HG03469 (cell line): ENCODE measurements at regions not wholly inside any gene's neighbourhood (a gene's known extent, or its start where the extent isn't known, plus 50 kb on each side); places are given as distances from the start of the nearest gene placed in this dataset.
"Not testable (repeated sequence)": the region's sequence is repeated elsewhere in the genome, so short reads cannot be mapped to it uniquely, and the experiment has no call there.

Source experiments
- ATAC-seq: cut with Tn5 transposase; IDR thresholded peaks from one replicate; pipeline ENCODE4 v1.9.1; 2021; ENCODE audit warnings: mild to moderate bottlenecking, moderate library complexity, moderate number of reproducible peaks; ENCODE audit not compliant: unreplicated experiment

DNA sequence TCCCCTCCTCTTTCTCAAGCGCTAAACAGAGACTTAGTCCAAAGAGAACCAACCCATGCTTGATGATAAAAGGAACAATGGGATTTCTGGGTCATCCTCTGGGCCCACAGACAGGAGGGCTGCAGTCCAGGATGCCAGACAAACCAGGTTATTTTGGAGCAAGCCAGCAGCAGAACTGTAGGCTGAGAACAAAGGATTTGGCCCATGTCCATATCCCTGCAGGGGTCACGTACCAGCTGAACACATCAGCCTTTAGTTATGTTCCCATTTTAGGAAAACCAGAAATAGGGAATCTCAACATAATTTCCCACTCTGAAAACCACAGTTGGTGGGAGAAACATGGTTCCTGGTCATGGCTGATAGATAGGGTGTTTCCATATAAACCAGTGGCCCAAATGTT, 533.6 kb upstream of the CADM1 start:
- ATAC-seq: no peak

GRCh38 chr11:116035977-116036376, 531.8 kb upstream of the CADM1 start:
- no peak for ATAC-seq

- no peak for ATAC-seq
Observed at GRCh38 chr11:116033931-116034553, 529.8 kb upstream of the CADM1 start.

DNA sequence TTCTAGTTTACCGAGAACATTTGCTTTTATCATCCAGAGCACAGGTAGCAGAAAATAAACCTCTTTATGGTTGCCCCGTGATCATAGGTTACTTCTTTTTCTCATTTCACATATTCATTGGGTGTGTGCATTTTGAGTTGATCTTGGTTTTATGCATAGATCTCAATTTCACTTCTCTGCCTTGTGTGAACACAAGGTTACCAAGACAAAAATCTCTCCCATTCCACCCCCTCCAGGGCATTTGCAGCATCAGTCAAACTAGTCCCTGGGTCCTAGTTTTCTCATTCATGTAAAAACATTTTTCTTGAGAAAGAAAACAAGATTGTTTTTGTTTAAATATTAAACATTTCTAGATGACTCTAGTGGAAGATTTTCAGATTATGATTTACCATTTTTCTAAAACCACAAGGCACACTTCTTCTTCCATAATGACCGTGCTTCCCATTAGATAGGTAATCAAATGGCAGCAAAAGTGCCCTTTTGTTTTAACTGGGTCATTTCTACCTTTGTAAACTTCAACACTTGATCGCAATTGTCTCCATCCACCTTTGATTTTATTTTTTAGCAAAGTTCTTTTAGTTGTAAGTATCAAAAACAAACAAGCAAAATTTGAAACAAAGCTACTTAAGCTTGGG, 526.6 kb upstream of the CADM1 start:
- ATAC-seq: no peak

DNA sequence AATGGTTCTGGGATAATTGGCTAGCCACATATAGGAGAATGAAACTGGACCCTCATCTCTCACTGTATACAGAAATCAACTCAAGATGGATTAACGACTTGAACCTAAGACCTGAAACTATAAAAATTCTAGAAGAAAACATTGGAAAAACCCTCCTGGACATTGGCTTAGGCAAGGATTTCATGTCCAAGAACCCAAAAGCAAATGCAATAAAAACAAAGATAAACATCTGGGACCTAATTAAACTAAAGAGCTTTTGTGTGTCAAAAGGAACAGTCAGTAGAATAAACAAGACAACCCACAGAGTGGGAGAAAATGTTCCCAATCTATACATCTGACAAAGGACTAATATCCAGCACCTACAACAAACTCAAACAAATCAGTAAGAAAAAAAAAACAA, 524.3 kb upstream of the CADM1 start:
- ATAC-seq: not testable (repeated sequence)

DNA sequence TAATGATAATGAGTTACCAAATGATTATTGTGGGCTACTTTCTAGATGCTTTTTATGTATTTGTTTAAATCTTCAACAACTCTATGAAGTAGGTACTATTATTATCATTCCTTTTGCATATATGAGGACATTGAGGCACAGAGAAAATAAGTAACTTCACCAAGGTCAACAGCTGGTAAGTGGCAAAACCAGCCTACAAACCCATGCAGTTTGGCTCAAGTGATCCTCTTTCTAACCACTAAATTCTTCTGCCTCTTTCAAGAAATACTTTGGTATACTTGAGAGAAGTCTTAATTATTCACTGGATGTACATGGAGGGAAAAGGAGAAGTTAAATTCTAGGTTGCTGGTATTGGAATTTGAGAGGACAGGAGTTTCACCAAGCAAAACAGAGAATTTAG, 495.2 kb upstream of the CADM1 start:
- ATAC-seq: no peak

DNA sequence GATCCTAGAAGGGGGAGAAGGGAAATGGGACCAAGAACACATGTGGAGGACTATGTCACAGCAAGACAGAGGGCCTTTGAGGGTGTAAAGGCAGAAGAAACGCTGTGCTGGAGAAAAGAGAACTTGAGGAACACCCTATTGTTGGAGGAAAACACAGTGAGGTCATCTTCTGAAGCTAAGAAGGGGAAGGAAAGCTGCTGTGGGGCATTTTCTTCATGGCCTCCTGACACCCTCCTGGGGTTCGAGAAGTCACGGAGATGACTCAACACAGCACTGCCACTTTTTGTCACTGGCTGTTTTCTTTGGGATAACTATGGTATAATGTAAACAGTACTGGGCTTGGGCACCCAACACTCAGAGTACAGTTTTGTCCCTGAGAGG, 492.6 kb upstream of the CADM1 start:
- ATAC-seq: no peak

DNA sequence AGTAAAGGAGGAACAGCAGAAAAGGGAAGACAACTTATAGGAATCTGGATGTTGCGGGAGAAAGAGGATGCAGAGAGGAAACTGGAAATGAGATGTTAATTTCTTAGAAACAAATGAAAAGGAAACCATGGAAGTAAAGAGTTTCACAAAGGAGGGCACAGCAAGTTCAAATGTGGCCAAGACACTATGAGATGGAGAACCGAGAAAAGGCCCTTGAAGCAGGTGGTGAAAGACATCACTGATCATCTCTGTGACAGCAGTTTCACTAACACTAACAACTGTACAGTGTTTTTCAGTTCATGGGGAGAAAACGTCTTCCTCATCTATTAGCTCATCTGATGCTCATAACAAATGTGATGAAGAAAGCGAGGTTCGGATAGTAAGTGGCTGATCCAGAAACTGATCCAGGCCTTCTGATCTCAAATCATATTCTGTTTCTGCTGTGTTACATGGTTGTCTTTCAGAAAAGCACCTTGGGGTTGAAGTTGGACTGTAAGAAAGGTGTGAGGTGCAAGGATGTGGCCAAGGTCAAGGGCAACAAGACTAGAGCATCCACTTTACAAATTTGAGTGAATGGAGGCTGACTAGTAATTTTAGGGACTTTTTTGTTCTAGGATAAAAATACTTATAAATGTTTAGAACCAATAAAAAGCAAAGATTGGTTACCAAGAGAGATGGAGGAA, 492.1 kb upstream of the CADM1 start:
- peak; percentile 98 for ATAC-seq

DNA sequence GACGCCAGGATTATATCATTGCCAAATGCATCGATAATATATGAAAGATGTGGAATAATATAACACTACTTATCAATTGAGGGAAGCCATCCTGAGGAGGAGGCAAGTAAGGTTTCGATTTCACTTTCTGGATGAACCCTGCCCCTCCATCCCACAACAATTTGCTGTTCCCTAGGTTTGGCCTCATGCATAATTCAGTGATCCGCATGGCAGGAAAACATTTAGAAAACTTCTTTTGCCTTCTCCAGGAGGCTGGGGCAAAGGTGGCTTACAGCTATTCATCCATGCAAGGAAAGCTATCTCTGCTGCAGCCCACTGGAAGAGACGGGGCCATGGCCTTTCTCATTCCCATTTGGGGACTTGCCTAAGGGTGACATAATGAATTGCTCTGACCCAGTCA, 489.4 kb upstream of the CADM1 start:
- ATAC-seq: no peak

DNA sequence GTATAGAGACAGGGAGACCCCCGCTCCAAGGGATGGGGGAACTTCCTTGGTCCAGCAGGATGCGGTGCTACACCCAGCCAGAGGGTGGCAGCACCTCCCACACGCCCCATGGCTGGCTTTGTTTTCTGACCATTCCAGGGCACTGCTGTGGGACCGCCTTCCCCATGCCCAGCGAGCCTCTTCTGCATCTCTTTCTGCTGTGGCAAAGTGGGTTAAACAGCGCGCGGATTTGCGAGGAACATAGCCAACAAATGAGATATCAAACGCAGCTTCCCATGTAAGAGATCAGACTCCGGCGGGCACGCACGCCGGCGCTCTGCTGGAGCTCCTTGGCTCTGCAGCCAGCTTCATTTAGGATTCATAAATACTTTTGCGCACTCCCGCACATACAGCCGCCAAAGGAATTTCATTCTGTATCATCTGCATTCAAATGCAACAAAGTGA, 485.8 kb upstream of the CADM1 start:
- ATAC-seq: no peak

GRCh38 chr11:115985896-115986295, 481.7 kb upstream of the CADM1 start:
- no peak for ATAC-seq

DNA sequence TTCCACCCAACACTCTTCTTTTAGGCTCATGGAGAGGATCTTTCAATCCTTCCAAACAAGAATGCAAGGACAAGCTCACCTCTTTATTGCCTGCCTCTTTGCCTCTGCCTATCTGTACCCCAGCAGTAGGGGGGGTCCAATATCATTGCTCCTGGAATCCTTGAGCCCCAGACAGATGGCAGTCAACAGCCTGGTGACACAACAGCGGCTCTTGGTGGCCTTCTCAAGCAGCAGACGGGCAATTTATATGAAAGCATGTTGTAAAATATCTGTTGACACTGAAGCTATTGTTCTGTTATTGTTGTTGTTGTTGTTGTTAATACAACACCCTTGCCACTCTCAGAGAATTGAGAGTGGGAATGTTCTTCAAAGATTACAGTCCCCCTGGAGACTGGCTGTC, 480.0 kb upstream of the CADM1 start:
- no peak for ATAC-seq

GRCh38 chr11:115982666-115983065, 478.5 kb upstream of the CADM1 start:
- ATAC-seq: no peak

- no peak for ATAC-seq
Observed at GRCh38 chr11:115981814-115982471, 477.7 kb upstream of the CADM1 start.

GRCh38 chr11:115981104-115981481, 476.9 kb upstream of the CADM1 start:
- no peak for ATAC-seq

GRCh38 chr11:115980337-115981103, 476.3 kb upstream of the CADM1 start:
- ATAC-seq: no peak

GRCh38 chr11:115974703-115975102, 470.5 kb upstream of the CADM1 start:
- ATAC-seq: no peak

DNA sequence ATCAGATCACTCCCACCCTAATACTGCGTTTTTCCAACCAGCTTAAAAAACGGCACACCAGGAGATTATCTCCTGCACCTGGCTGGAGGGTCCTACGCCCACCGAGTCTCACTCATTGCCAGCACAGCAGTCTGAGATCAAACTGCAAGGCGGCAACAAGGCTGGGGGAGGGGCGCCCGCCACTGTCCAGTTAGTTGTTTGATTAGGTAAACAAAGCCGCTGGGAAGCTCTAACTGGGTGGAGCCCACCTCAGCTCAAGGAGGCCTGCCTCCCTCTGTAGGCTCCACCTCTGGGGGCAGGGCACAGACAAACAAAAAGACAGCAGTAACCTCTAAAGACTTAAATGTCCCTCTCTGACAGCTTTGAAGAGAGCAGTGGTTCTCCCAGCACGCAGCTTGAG, 463.0 kb upstream of the CADM1 start:
- ATAC-seq: not testable (repeated sequence)

- no peak for ATAC-seq
Observed at GRCh38 chr11:115965767-115966504, 461.7 kb upstream of the CADM1 start.

- ATAC-seq: no peak
Observed at GRCh38 chr11:115964091-115964490, 459.9 kb upstream of the CADM1 start.
